GM23338 (cell line): ENCODE measurements at regions not wholly inside any gene's neighbourhood (a gene's known extent, or its start where the extent isn't known, plus 50 kb on each side); places are given as distances from the start of the nearest gene placed in this dataset.

Experiments used
- ATAC-seq: fragments of 200-7000 bp; cut with Tn5 transposase; 3 replicates; pipeline ENCODE4 v1.9.1; 2020
- DNase-seq: peaks from one replicate; pipeline ENCODE4 v3.0.0-alpha.2; 2015; ENCODE audit warnings: low spot score
- H2AFZ ChIP-seq: fragments of 200-600 bp; sonication (generic); 2 replicates; pipeline ENCODE4 v1.8.0; 2016; ENCODE audit warnings: antibody characterized with exemption, mild to moderate bottlenecking, moderate library complexity
- H3F3A ChIP-seq: fragments of 200-600 bp; sonication (generic); replicated peaks from 2 replicates; pipeline ENCODE4 v1.8.0; 2017; ENCODE audit warnings: antibody characterized with exemption, mixed run types, low read depth
- H3K27ac ChIP-seq: fragments of 200-600 bp; sonication (generic); 2 replicates; pipeline ENCODE4 v1.6.1; 2016; ENCODE audit warnings: low read depth
- H3K27me3 ChIP-seq: fragments of 200-600 bp; sonication (generic); 2 replicates; pipeline ENCODE4 v1.8.0; 2016; ENCODE audit warnings: mild to moderate bottlenecking, mixed run types, moderate library complexity; ENCODE audit not compliant: insufficient read depth
- H3K36me3 ChIP-seq: fragments of 200-600 bp; sonication (generic); 2 replicates; pipeline ENCODE4 v1.8.0; 2016; ENCODE audit warnings: mild to moderate bottlenecking; ENCODE audit not compliant: insufficient read depth
- H3K4me1 ChIP-seq: fragments of 200-600 bp; sonication (generic); 2 replicates; pipeline ENCODE4 v1.8.0; 2016; ENCODE audit warnings: mild to moderate bottlenecking, moderate library complexity; ENCODE audit not compliant: insufficient read depth
- H3K4me2 ChIP-seq: fragments of 200-600 bp; sonication (generic); 2 replicates; pipeline ENCODE4 v1.7.1; 2017; ENCODE audit warnings: mixed run types
- H3K4me3 ChIP-seq: fragments of 200-600 bp; sonication (generic); 2 replicates; pipeline ENCODE4 v1.6.1; 2016; ENCODE audit warnings: mixed run types
- H3K79me2 ChIP-seq: fragments of 200-600 bp; sonication (generic); replicated peaks from 2 replicates; pipeline ENCODE4 v1.8.0; 2017; ENCODE audit warnings: mild to moderate bottlenecking; ENCODE audit not compliant: insufficient read depth
- H3K9me2 ChIP-seq: fragments of 200-600 bp; sonication (generic); 2 replicates; pipeline ENCODE4 v1.8.0; 2017; ENCODE audit not compliant: insufficient read depth
- H4K20me1 ChIP-seq: fragments of 200-600 bp; sonication (generic); replicated peaks from 2 replicates; pipeline ENCODE4 v1.8.0; 2017; ENCODE audit warnings: mild to moderate bottlenecking; ENCODE audit not compliant: insufficient read depth
- H3K27ac Mint-ChIP-seq: 2 replicates; pipeline ENCODE4 v1.8.0; 2020; ENCODE audit warnings: inconsistent platforms, mild to moderate bottlenecking, moderate library complexity, mixed read lengths
- H3K27me3 Mint-ChIP-seq: 3 replicates; pipeline ENCODE4 v1.8.0; 2022; ENCODE audit warnings: low read depth, mild to moderate bottlenecking, moderate library complexity, mixed read lengths, inconsistent platforms; ENCODE audit not compliant: insufficient read depth, poor library complexity
- H3K36me3 Mint-ChIP-seq: 3 replicates; pipeline ENCODE4 v1.8.0; 2021; ENCODE audit warnings: low read depth, mild to moderate bottlenecking, inconsistent platforms, moderate library complexity, mixed read lengths
- H3K4me1 Mint-ChIP-seq: 3 replicates; pipeline ENCODE4 v1.8.0; 2020; ENCODE audit warnings: mild to moderate bottlenecking, inconsistent platforms, mixed read lengths
- H3K4me3 Mint-ChIP-seq: 3 replicates; pipeline ENCODE4 v1.8.0; 2021; ENCODE audit warnings: moderate library complexity, mild to moderate bottlenecking, inconsistent platforms, mixed read lengths
- H3K9me3 Mint-ChIP-seq: 3 replicates; pipeline ENCODE4 v1.8.0; 2020; ENCODE audit warnings: moderate library complexity, mild to moderate bottlenecking, inconsistent platforms, mixed read lengths
- CREB1 ChIP-seq: fragments of 250-450 bp; sonication (Bioruptor Pico); IDR thresholded peaks from 2 replicates; pipeline ENCODE4 v1.5.0; 2020; ENCODE audit warnings: low read depth, mild to moderate bottlenecking, moderate library complexity
- ETS1 ChIP-seq: IDR thresholded peaks from 2 replicates; pipeline ENCODE4 v1.6.1; 2016; ENCODE audit warnings: antibody characterized with exemption
- EZH2phosphoT487 ChIP-seq: fragments of 200-600 bp; sonication (generic); IDR thresholded peaks from one replicate; pipeline ENCODE4 v1.8.1; 2018; ENCODE audit warnings: antibody characterized with exemption; ENCODE audit not compliant: unreplicated experiment
- POLR2AphosphoS5 ChIP-seq: IDR thresholded peaks from 2 replicates; pipeline ENCODE4 v1.6.1; 2016; ENCODE audit warnings: antibody characterized with exemption, low read depth
- ZNF331 ChIP-seq: fragments of 250-450 bp; sonication (Bioruptor Pico); IDR thresholded peaks from 2 replicates; pipeline ENCODE4 v1.5.0; 2020; ENCODE audit warnings: low read depth, mild to moderate bottlenecking, moderate library complexity
- ZNF462 ChIP-seq: fragments of 250-450 bp; sonication (Bioruptor Pico); IDR thresholded peaks from 2 replicates; pipeline ENCODE4 v1.5.0; 2020; ENCODE audit warnings: mild to moderate bottlenecking, moderate library complexity

- no peak for TF ChIP-seq ZNF462 (CRISPR knock-in tag)
- TF ChIP-seq CREB1: no peak
- TF ChIP-seq POLR2AphosphoS5: no peak
- TF ChIP-seq ZNF331 (CRISPR knock-in tag): no peak
- no peak for TF ChIP-seq EZH2phosphoT487
These were observed 70.8 kb upstream of the FREM3 start (continued) for GRCh38 chr4:143771269-143771668.

- H3K9me3 Mint-ChIP-seq: no peaks in the 10 kb centered on the region; the same call in 2 of the 3 replicates
- DNase-seq: no peak
- Histone ChIP-seq H3K27me3 (no peaks in the 10 kb centered on the region), H3K79me2 (no peaks in the 10 kb centered on the region), H3K4me1 (no peaks in the 10 kb centered on the region), H2AFZ (no peak overlapping the region), H3K4me2 (no peak overlapping the region), H4K20me1 (no peaks in the 10 kb centered on the region), H3K4me3 (no peak overlapping the region), H3K27ac (no peak overlapping the region), H3K9me2 (no peaks in the 10 kb centered on the region), H3K36me3 (no peaks in the 10 kb centered on the region), H3F3A (no peaks in the 10 kb centered on the region)
- ATAC-seq: no peak
- H3K4me3 Mint-ChIP-seq: no peak overlapping the region
- no peaks in the 10 kb centered on the region for H3K4me1 Mint-ChIP-seq
- H3K36me3 Mint-ChIP-seq: no peaks in the 10 kb centered on the region
- peaks cover 1% of the 10 kb centered on the region for H3K27me3 Mint-ChIP-seq
- H3K27ac Mint-ChIP-seq: 0 out of 2 replicates have a peak overlapping the region, but pooled peaks have one; percentile 55
- TF ChIP-seq ETS1 (no peak), ZNF462 (CRISPR knock-in tag) (no peak)
These were observed 67.6 kb upstream of the FREM3 start for GRCh38 chr4:143768007-143768591.
